Heart left ventricle (tissue), 13 donors: ENCODE measurements at regions not wholly inside any gene's neighbourhood (a gene's known extent, or its start where the extent isn't known, plus 50 kb on each side); places are given as distances from the start of the nearest gene placed in this dataset.

Experiments
- POLR2A ChIP-seq, 2 donors: fragments of 450-650 bp; IDR thresholded peaks; one replicate each; pipeline ENCODE4 v1.6.1; 2017; ENCODE audit warnings: antibody characterized with exemption in 2 of 2, mild to moderate bottlenecking in 2 of 2, moderate library complexity in 2 of 2
- TF ChIP-seq, protein P1 (sequence below), 12 donors: fragments of 200-600 bp; sonication (generic) in 4 of 12; IDR thresholded peaks; one replicate each; pipeline versions ENCODE4 v1.5.0 to v1.8.0; 2018 to 2022; ENCODE audit warnings: antibody characterized with exemption in 12 of 12, mild to moderate bottlenecking in 5 of 12
- donor health status: ischemic (EF 13 %, LVEDD 7.1; RV severe dilation, severe dysfunction).
- donor health status: DM: no; HTN: yes; CAD: no.
- donor health status: DM: no; HTN: no; CAD: no.
- donor health status: ischemic (EF 25% LVEDD 6.9; RV normal size, moderate dysfunction).
- donor health status: ischemic (EF 25% LVEDD 5.7; RV mildly dilated, moderate dysfunction).
- donor health status: ischemic (EF 35%, LVEDD 5.7; RV mildly dilated, moderate dysfunction).
- donor health status: nonischemic (EF 11% LVEDD 7.7; RV severe dilation, severe dysfunction).
- donor health status: DM: yes; HTN: yes; CAD: no.
- donor health status: PGD.
- donor health status: ischemic (EF 29% LVEDD 5.4; RV normal size, mild dysfunction).
- donor health status: nonischemic (EF 23%, LVEDD 6.1; RV moderate dilation, normal function).

DNA sequence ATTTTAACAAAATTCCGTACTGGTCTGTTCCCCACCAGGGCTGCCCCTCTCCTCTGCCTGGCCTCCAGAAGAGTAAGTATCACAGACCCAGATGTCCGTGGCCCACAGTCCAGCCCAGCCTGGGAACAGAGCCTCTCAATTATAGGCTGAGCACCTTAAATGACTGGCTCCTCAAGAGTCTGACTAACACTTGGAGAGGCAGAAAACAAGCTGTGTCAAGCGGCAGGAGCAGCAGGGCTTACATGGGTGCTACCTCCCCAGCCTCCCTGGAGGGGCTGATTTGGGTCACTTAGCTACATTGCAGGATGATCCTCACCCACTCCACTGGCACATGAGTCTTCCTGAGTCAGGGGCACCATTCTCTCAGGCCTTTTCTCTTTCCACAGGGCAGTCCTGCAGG lies 209.7 kb downstream of the COPRS start:
- TF ChIP-seq, protein P1, sequence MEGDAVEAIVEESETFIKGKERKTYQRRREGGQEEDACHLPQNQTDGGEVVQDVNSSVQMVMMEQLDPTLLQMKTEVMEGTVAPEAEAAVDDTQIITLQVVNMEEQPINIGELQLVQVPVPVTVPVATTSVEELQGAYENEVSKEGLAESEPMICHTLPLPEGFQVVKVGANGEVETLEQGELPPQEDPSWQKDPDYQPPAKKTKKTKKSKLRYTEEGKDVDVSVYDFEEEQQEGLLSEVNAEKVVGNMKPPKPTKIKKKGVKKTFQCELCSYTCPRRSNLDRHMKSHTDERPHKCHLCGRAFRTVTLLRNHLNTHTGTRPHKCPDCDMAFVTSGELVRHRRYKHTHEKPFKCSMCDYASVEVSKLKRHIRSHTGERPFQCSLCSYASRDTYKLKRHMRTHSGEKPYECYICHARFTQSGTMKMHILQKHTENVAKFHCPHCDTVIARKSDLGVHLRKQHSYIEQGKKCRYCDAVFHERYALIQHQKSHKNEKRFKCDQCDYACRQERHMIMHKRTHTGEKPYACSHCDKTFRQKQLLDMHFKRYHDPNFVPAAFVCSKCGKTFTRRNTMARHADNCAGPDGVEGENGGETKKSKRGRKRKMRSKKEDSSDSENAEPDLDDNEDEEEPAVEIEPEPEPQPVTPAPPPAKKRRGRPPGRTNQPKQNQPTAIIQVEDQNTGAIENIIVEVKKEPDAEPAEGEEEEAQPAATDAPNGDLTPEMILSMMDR (IDR thresholded peaks at IDR 0.05) = no peak
- no peak for TF ChIP-seq POLR2A (IDR thresholded peaks at IDR 0.05)
